Hepatocyte (in vitro differentiated cells): ENCODE measurements at regions not wholly inside any gene's neighbourhood (a gene's known extent, or its start where the extent isn't known, plus 50 kb on each side); places are given as distances from the start of the nearest gene placed in this dataset.

Source experiments
- DNase-seq: peaks from one replicate; pipeline ENCODE4 v3.0.0-alpha.2; 2016; ENCODE audit warnings: low spot score
- H2AFZ ChIP-seq: fragments of 200-600 bp; sonication (generic); 2 replicates; pipeline ENCODE4 v1.6.0; 2016; ENCODE audit warnings: antibody characterized with exemption, mild to moderate bottlenecking
- H3K27ac ChIP-seq: fragments of 200-600 bp; sonication (generic); 2 replicates; pipeline ENCODE4 v1.5.1; 2016; ENCODE audit warnings: mild to moderate bottlenecking
- H3K27me3 ChIP-seq: fragments of 200-600 bp; sonication (generic); 2 replicates; pipeline ENCODE4 v1.6.1; 2016
- H3K36me3 ChIP-seq: fragments of 200-600 bp; sonication (generic); replicated peaks from 2 replicates; pipeline ENCODE4 v1.5.1; 2016; ENCODE audit warnings: low read depth; ENCODE audit not compliant: insufficient read depth
- H3K4me1 ChIP-seq: fragments of 200-600 bp; sonication (generic); 2 replicates; pipeline ENCODE4 v1.5.1; 2016; ENCODE audit warnings: mild to moderate bottlenecking, moderate library complexity; ENCODE audit not compliant: insufficient read depth
- H3K4me2 ChIP-seq: fragments of 200-600 bp; sonication (generic); 2 replicates; pipeline ENCODE4 v1.6.0; 2016
- H3K4me3 ChIP-seq: fragments of 200-600 bp; sonication (generic); 2 replicates; pipeline ENCODE4 v1.5.1; 2016; ENCODE audit warnings: mild to moderate bottlenecking
- H3K79me2 ChIP-seq: fragments of 200-600 bp; sonication (generic); 2 replicates; pipeline ENCODE4 v1.6.0; 2017; ENCODE audit warnings: mild to moderate bottlenecking
- H3K9me2 ChIP-seq: fragments of 200-600 bp; sonication (generic); replicated peaks from 2 replicates; pipeline ENCODE4 v1.6.0; 2017; ENCODE audit warnings: mild to moderate bottlenecking; ENCODE audit not compliant: insufficient read depth
- H3K9me3 ChIP-seq: fragments of 200-600 bp; sonication (generic); 2 replicates; pipeline ENCODE4 v1.5.1; 2016; ENCODE audit warnings: low read depth, mild to moderate bottlenecking
- H4K20me1 ChIP-seq: fragments of 200-600 bp; sonication (generic); 2 replicates; pipeline ENCODE4 v1.6.0; 2016; ENCODE audit warnings: mild to moderate bottlenecking; ENCODE audit not compliant: insufficient read depth, poor library complexity, severe bottlenecking
- CTCF ChIP-seq: fragments of 200-600 bp; sonication (generic); IDR thresholded peaks from 2 replicates; pipeline ENCODE4 v1.5.1; 2016; ENCODE audit warnings: antibody characterized with exemption, mild to moderate bottlenecking; ENCODE audit not compliant: poor library complexity
- EZH2 ChIP-seq: fragments of 200-600 bp; sonication (generic); IDR thresholded peaks from 2 replicates; pipeline ENCODE4 v1.6.1; 2016; ENCODE audit warnings: antibody characterized with exemption, mild to moderate bottlenecking, borderline replicate concordance
- EZH2phosphoT487 ChIP-seq: fragments of 200-600 bp; sonication (generic); IDR thresholded peaks from one replicate; pipeline ENCODE4 v1.6.1; 2018; ENCODE audit warnings: antibody characterized with exemption, mild to moderate bottlenecking, low read depth, moderate library complexity; ENCODE audit not compliant: unreplicated experiment, severe bottlenecking
- WGBS: methylation state at CpG from one replicate; pipeline ENCODE4 v1.1.6; 2016; ENCODE audit warnings: low lambda C conversion rate; ENCODE audit errors: missing lambda C conversion rate; 5-methylcytosine and 5-hydroxymethylcytosine counted together

GRCh38 chr9:30944741-30945280 is 1439.6 kb upstream of the ACO1 start:
- WGBS: 92% methylated on average over 12 of the region's 12 CpGs
- DNase-seq: no peak
- Histone ChIP-seq H3K4me1 (no peaks in the 10 kb centered on the region), H3K9me3 (no peaks in the 10 kb centered on the region), H3K4me2 (no peak overlapping the region), H3K36me3 (no peaks in the 10 kb centered on the region), H2AFZ (no peak overlapping the region), H4K20me1 (no peaks in the 10 kb centered on the region), H3K4me3 (no peak overlapping the region), H3K27me3 (no peaks in the 10 kb centered on the region), H3K27ac (no peak overlapping the region), H3K9me2 (no peaks in the 10 kb centered on the region), H3K79me2 (no peaks in the 10 kb centered on the region)
- TF ChIP-seq EZH2phosphoT487: no peak
- no peak for TF ChIP-seq EZH2
- no peak for TF ChIP-seq CTCF

- Histone ChIP-seq H3K27ac (no peak overlapping the region), H3K4me3 (no peak overlapping the region), H3K9me2 (no peaks in the 10 kb centered on the region), H4K20me1 (no peaks in the 10 kb centered on the region), H3K36me3 (no peaks in the 10 kb centered on the region), H3K4me1 (no peaks in the 10 kb centered on the region), H3K79me2 (no peaks in the 10 kb centered on the region), H3K4me2 (no peak overlapping the region), H3K27me3 (no peaks in the 10 kb centered on the region), H2AFZ (no peak overlapping the region), H3K9me3 (no peaks in the 10 kb centered on the region)
- no peak for TF ChIP-seq EZH2phosphoT487
- TF ChIP-seq CTCF: no peak
- no peak for TF ChIP-seq EZH2
- DNase-seq: no peak
Observed at GRCh38 chr9:30964332-30964731, 1420.1 kb upstream of the ACO1 start.

- TF ChIP-seq EZH2phosphoT487 (no peak), CTCF (peak; percentile 36)
- WGBS: 82% methylated on average over 1 of the region's 1 CpG
- H4K20me1 ChIP-seq: no peaks in the 10 kb centered on the region
Observed at GRCh38 chr9:30967476-30967875, 1417.0 kb upstream of the ACO1 start.

GRCh38 chr9:30970186-30970585 is 1414.3 kb upstream of the ACO1 start:
- no peaks in the 10 kb centered on the region for H3K36me3 ChIP-seq

More at GRCh38 chr9:30967476-30967875, 1417.0 kb upstream of the ACO1 start:
- Histone ChIP-seq H3K36me3 (no peaks in the 10 kb centered on the region), H3K4me1 (no peaks in the 10 kb centered on the region), H3K4me3 (no peak overlapping the region), H3K79me2 (no peaks in the 10 kb centered on the region), H3K27me3 (no peaks in the 10 kb centered on the region), H3K9me2 (no peaks in the 10 kb centered on the region), H3K4me2 (no peak overlapping the region), H3K27ac (no peak overlapping the region), H2AFZ (no peak overlapping the region), H3K9me3 (no peaks in the 10 kb centered on the region)
- peak; percentile 11 for DNase-seq

More at GRCh38 chr9:30970186-30970585, 1414.3 kb upstream of the ACO1 start:
- no peak for DNase-seq
- no peaks in the 10 kb centered on the region for H3K27me3 ChIP-seq
- H3K4me3 ChIP-seq: no peak overlapping the region
- H3K9me3 ChIP-seq: no peaks in the 10 kb centered on the region
- TF ChIP-seq EZH2phosphoT487 (no peak), CTCF (no peak), EZH2 (no peak)
- H2AFZ ChIP-seq: no peak overlapping the region
- H3K4me2 ChIP-seq: no peak overlapping the region
- H3K4me1 ChIP-seq: no peaks in the 10 kb centered on the region
- no peaks in the 10 kb centered on the region for H3K9me2 ChIP-seq
- WGBS: 81% methylated on average over 2 of the region's 2 CpGs
- H3K27ac ChIP-seq: no peak overlapping the region
- H3K79me2 ChIP-seq: no peaks in the 10 kb centered on the region
- no peaks in the 10 kb centered on the region for H4K20me1 ChIP-seq
